HG03432 (cell line): ENCODE measurements at regions not wholly inside any gene's neighbourhood (a gene's known extent, or its start where the extent isn't known, plus 50 kb on each side); places are given as distances from the start of the nearest gene placed in this dataset.

Experiments
- ATAC-seq: cut with Tn5 transposase; IDR thresholded peaks from one replicate; pipeline ENCODE4 v1.9.1; 2021; ENCODE audit warnings: mild to moderate bottlenecking, moderate library complexity; ENCODE audit not compliant: unreplicated experiment

- no peak for ATAC-seq
Observed at GRCh38 chr14:73800970-73801515, 50.6 kb upstream of the PTGR2 start.

- no peak for ATAC-seq
Observed at GRCh38 chr14:73797543-73798265, 53.9 kb upstream of the PTGR2 start.

- ATAC-seq = no peak
Observed at GRCh38 chr14:73796893-73797542, 54.6 kb upstream of the PTGR2 start.

GRCh38 chr14:73796415-73796814, 55.2 kb upstream of the PTGR2 start:
- ATAC-seq = no peak

GRCh38 chr14:73795974-73796373, 55.7 kb upstream of the PTGR2 start:
- no peak for ATAC-seq

- ATAC-seq = no peak
Observed at GRCh38 chr14:73795466-73795865, 56.2 kb upstream of the PTGR2 start.

GRCh38 chr14:73794146-73794545, 57.5 kb upstream of the PTGR2 start:
- ATAC-seq = no peak

- ATAC-seq = no peak
Observed at GRCh38 chr14:73792481-73792880, 59.1 kb upstream of the PTGR2 start.

- no peak for ATAC-seq
Observed at GRCh38 chr14:73789989-73790581, 61.5 kb upstream of the PTGR2 start.

- no peak for ATAC-seq
Observed at GRCh38 chr14:73788701-73789551, 62.7 kb upstream of the PTGR2 start.

GRCh38 chr14:73788317-73788598, 63.4 kb upstream of the PTGR2 start:
- ATAC-seq = no peak

- no peak for ATAC-seq
Observed at GRCh38 chr14:73787486-73788316, 63.9 kb upstream of the PTGR2 start.

- ATAC-seq = peak; percentile 50
Observed at GRCh38 chr14:73786636-73787485, 64.8 kb upstream of the PTGR2 start.

- peak; percentile 32 for ATAC-seq
Observed at GRCh38 chr14:73785834-73786635, 65.6 kb upstream of the PTGR2 start.

GRCh38 chr14:73785336-73785833, 66.2 kb upstream of the PTGR2 start:
- no peak for ATAC-seq

- ATAC-seq = no peak
Observed at GRCh38 chr14:73784988-73785313, 66.7 kb upstream of the PTGR2 start.

- ATAC-seq = no peak
Observed at GRCh38 chr14:73784181-73784987, 67.2 kb upstream of the PTGR2 start.
